OCI-LY7 (cell line): ENCODE measurements at regions not wholly inside any gene's neighbourhood (a gene's known extent, or its start where the extent isn't known, plus 50 kb on each side); places are given as distances from the start of the nearest gene placed in this dataset.

Experiments
- BruUV-seq: library from RNA; stranded (reverse); fragments of 400-500 nt; replicated peaks from 2 replicates; lab custom pipeline; 2021; lab: Mats Ljungman, UMichigan
- CTCF ChIA-PET: fragments of 300-600 bp; sonication (Branson Sonifier 250); formaldehyde crosslinking; loops from one replicate; lab custom pipeline; 2022; ENCODE audit warnings: antibody characterized with exemption; ENCODE audit not compliant: unreplicated experiment; lab: Charles Lee
- POLR2A ChIA-PET: fragments of 300-600 bp; sonication (Branson Sonifier 250); formaldehyde crosslinking; loops from one replicate; lab custom pipeline; 2022; ENCODE audit warnings: antibody characterized with exemption; lab: Charles Lee
- DNase-seq: peaks from one replicate; pipeline ENCODE4 v3.0.0-alpha.2; 2015; ENCODE audit warnings: low spot score
- H2AFZ ChIP-seq: fragments of 200-600 bp; sonication (generic), shearing (Covaris generic); 2 replicates; pipeline ENCODE4 v1.6.1; 2014; ENCODE audit warnings: mild to moderate bottlenecking, antibody characterized with exemption, low read length, moderate library complexity
- H3K27ac ChIP-seq: fragments of 200-600 bp; sonication (generic); 2 replicates; pipeline ENCODE4 v1.5.1; 2014; ENCODE audit warnings: mixed run types, low read depth, mild to moderate bottlenecking, moderate library complexity, low read length, inconsistent platforms; ENCODE audit not compliant: poor library complexity, severe bottlenecking
- H3K36me3 ChIP-seq: fragments of 200-600 bp; sonication (generic); 2 replicates; pipeline ENCODE4 v1.6.1; 2014; ENCODE audit warnings: mild to moderate bottlenecking, antibody characterized with exemption, low read length, moderate library complexity, mixed read lengths; ENCODE audit not compliant: insufficient read depth
- H3K4me1 ChIP-seq: fragments of 200-600 bp; sonication (generic); 2 replicates; pipeline ENCODE4 v1.5.1; 2014; ENCODE audit warnings: mild to moderate bottlenecking, low read length; ENCODE audit not compliant: insufficient read depth, poor library complexity, severe bottlenecking
- H3K4me2 ChIP-seq: fragments of 200-600 bp; sonication (generic); 2 replicates; pipeline ENCODE4 v1.6.1; 2014; ENCODE audit warnings: mild to moderate bottlenecking, low read length
- H3K4me3 ChIP-seq: fragments of 200-600 bp; sonication (generic); 2 replicates; pipeline ENCODE4 v1.5.1; 2014; ENCODE audit warnings: mild to moderate bottlenecking, low read depth, low read length; ENCODE audit not compliant: poor library complexity, severe bottlenecking
- H3K79me2 ChIP-seq: fragments of 200-600 bp; sonication (generic); 2 replicates; pipeline ENCODE4 v1.6.1; 2016; ENCODE audit warnings: low read depth, mild to moderate bottlenecking, low read length, moderate library complexity, mixed read lengths; ENCODE audit not compliant: insufficient read depth
- H3K9me2 ChIP-seq: fragments of 200-600 bp; sonication (generic); 2 replicates; pipeline ENCODE4 v1.6.1; 2016; ENCODE audit warnings: mild to moderate bottlenecking, low read length, mixed read lengths; ENCODE audit not compliant: insufficient read depth
- H3K9me3 ChIP-seq: fragments of 200-600 bp; sonication (generic); 2 replicates; pipeline ENCODE4 v1.6.1; 2014; ENCODE audit warnings: mild to moderate bottlenecking, mixed run types, low read length, mixed read lengths
- H4K20me1 ChIP-seq: fragments of 200-600 bp; sonication (generic); 2 replicates; pipeline ENCODE4 v1.6.1; 2014; ENCODE audit warnings: mild to moderate bottlenecking, antibody characterized with exemption, low read length, moderate library complexity, mixed read lengths; ENCODE audit not compliant: insufficient read depth
- CTCF ChIP-seq: fragments of 200-600 bp; sonication (generic); conservative IDR thresholded peaks from 2 replicates; pipeline ENCODE4 v1.5.1; 2014; ENCODE audit warnings: mild to moderate bottlenecking, antibody characterized with exemption, low read length, moderate library complexity, mixed read lengths
- EZH2phosphoT487 ChIP-seq: fragments of 200-600 bp; sonication (generic); IDR thresholded peaks from 2 replicates; pipeline ENCODE4 v1.6.1; 2018; ENCODE audit warnings: low read depth, borderline replicate concordance, mild to moderate bottlenecking, mixed run types, antibody characterized with exemption, low read length, moderate library complexity, mixed read lengths
- intact Hi-C: fragments of 100-400 bp; cut with micrococcal nuclease; formaldehyde crosslinking; loops from one replicate; pipeline ENCODE4 v1.10.0; 2022; ENCODE audit not compliant: unreplicated experiment

GRCh38 chr13:50082426-50083281 lies 67.4 kb downstream of the KCNRG start:
- peaks cover 94% of the 10 kb centered on the region for H3K79me2 ChIP-seq
- H2AFZ ChIP-seq: peak overlapping the region; percentile 24; the same call in 1 of the 2 replicates
- peaks cover 38% of the 10 kb centered on the region for H3K4me1 ChIP-seq
- H3K36me3 ChIP-seq: peaks cover 72% of the 10 kb centered on the region
- TF ChIP-seq EZH2phosphoT487 (no peak), CTCF (no peak)
- H3K9me3 ChIP-seq: no peaks in the 10 kb centered on the region
- intact Hi-C loops: loop anchor here (1.0 to 5.0 kb wide), 8 partner anchors 43 to 830 kb away; partner anchors contain the start of gene TRIM13
- peak overlapping the region; percentile 89 for H3K27ac ChIP-seq
- peaks cover 35% of the 10 kb centered on the region for H4K20me1 ChIP-seq
- no peaks in the 10 kb centered on the region for H3K9me2 ChIP-seq
- POLR2A ChIA-PET: interaction anchor here (0.5 to 8.0 kb wide), 19 partner anchors 8 to 831 kb away, joined by 3 to 94 read pairs (median 4); no protein-coding TSS in a partner anchor
- CTCF ChIA-PET: interaction anchor here (0.6 to 1.1 kb wide), 3 partner anchors 42 to 553 kb away, joined by 3 to 4 read pairs (median 3); no protein-coding TSS in a partner anchor
- peak overlapping the region; percentile 91 for H3K4me2 ChIP-seq
- peak overlapping the region; percentile 96 for H3K4me3 ChIP-seq
- DNase-seq: peak; percentile 90
- TSS peak; percentile 80 for BruUV-seq

DNA sequence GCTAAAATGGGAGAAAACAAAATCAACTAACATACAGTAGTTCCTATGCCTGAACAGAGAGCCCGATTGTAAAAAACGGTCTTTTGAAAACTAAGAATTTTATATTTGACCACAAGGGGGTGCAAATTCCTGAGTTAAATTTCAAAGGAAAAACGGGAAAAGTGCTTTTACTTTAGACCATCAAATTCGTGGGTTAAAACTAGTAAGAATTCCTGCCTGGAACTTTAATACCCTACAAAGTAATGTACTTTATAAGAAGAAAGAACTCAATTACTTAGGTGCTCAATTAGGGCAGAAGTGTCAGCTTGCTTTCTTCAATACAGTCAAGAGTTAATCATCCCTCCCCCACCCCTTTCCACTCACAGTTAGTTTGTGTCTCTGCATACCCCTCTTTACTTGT lies 69.8 kb downstream of the KCNRG start:
- Histone ChIP-seq H4K20me1 (peaks cover 13% of the 10 kb centered on the region; the same call in 1 of the 2 replicates), H3K79me2 (peaks cover 94% of the 10 kb centered on the region), H3K9me3 (no peaks in the 10 kb centered on the region), H3K9me2 (no peaks in the 10 kb centered on the region), H2AFZ (no peak overlapping the region), H3K4me1 (peaks cover 32% of the 10 kb centered on the region), H3K4me2 (peak overlapping the region; percentile 91), H3K36me3 (peaks cover 62% of the 10 kb centered on the region), H3K27ac (peak overlapping the region; percentile 45), H3K4me3 (peak overlapping the region; percentile 96)
- CTCF ChIA-PET: interaction anchor here (0.9 to 1.0 kb wide), 4 partner anchors 38 to 88 kb away, joined by 3 to 4 read pairs (median 4); partner anchors contain the start of gene TRIM13
- no TSS peak for BruUV-seq
- intact Hi-C loops: loop anchor here (2.0 kb wide), 2 partner anchors 68 to 986 kb away; no protein-coding TSS in a partner anchor
- TF ChIP-seq CTCF: peak; percentile 94
- no peak for TF ChIP-seq EZH2phosphoT487
- peak; percentile 42 for DNase-seq
- POLR2A ChIA-PET: interaction anchor here (0.7 to 8.0 kb wide), 8 partner anchors 11 to 715 kb away, joined by 3 to 94 read pairs (median 3); no protein-coding TSS in a partner anchor
